DMS53 (cell line): ENCODE measurements at regions not wholly inside any gene's neighbourhood (a gene's known extent, or its start where the extent isn't known, plus 50 kb on each side); places are given as distances from the start of the nearest gene placed in this dataset.
A peak's percentile ranks its signal among the peaks of the same experiment; 100 is the strongest.

Experiments used
- DNase-seq: peaks from one replicate; lab custom pipeline; 2025; lab: John Stamatoyannopoulos, UW

GRCh38 chr6:14699803-14700601 is 545.9 kb upstream of the JARID2 start:
- no peak for DNase-seq

GRCh38 chr6:14701946-14702345 is 543.9 kb upstream of the JARID2 start:
- DNase-seq = no peak

- no peak for DNase-seq
Measured at GRCh38 chr6:14702678-14703077, 543.2 kb upstream of the JARID2 start.

GRCh38 chr6:14703586-14703985 is 542.3 kb upstream of the JARID2 start:
- DNase-seq = no peak

GRCh38 chr6:14704383-14705271 is 541.2 kb upstream of the JARID2 start:
- no peak for DNase-seq

- no peak for DNase-seq
Measured at GRCh38 chr6:14705841-14706377, 540.0 kb upstream of the JARID2 start.

GRCh38 chr6:14706378-14706929 is 539.4 kb upstream of the JARID2 start:
- no peak for DNase-seq

- DNase-seq = no peak
Measured at GRCh38 chr6:14707276-14707675, 538.6 kb upstream of the JARID2 start.

- DNase-seq = no peak
Measured at GRCh38 chr6:14707971-14708465, 537.9 kb upstream of the JARID2 start.

GRCh38 chr6:14709066-14709670 is 536.7 kb upstream of the JARID2 start:
- DNase-seq = no peak

GRCh38 chr6:14709900-14710299 is 536.0 kb upstream of the JARID2 start:
- DNase-seq = no peak

- no peak for DNase-seq
Measured at GRCh38 chr6:14710421-14710820, 535.4 kb upstream of the JARID2 start.

GRCh38 chr6:14711056-14711703 is 534.7 kb upstream of the JARID2 start:
- DNase-seq = peak; percentile 71

GRCh38 chr6:14711704-14712379 is 534.0 kb upstream of the JARID2 start:
- no peak for DNase-seq

GRCh38 chr6:14713008-14713960 is 532.6 kb upstream of the JARID2 start:
- no peak for DNase-seq

- no peak for DNase-seq
Measured at GRCh38 chr6:14713966-14714631, 531.8 kb upstream of the JARID2 start.

- no peak for DNase-seq
Measured at GRCh38 chr6:14715076-14715475, 530.8 kb upstream of the JARID2 start.

GRCh38 chr6:14716499-14717146 is 529.2 kb upstream of the JARID2 start:
- no peak for DNase-seq

GRCh38 chr6:14717307-14717706 is 528.6 kb upstream of the JARID2 start:
- DNase-seq = no peak
